GM12865 (cell line): ENCODE measurements at regions not wholly inside any gene's neighbourhood (a gene's known extent, or its start where the extent isn't known, plus 50 kb on each side); places are given as distances from the start of the nearest gene placed in this dataset.

Experiments
- DNase-seq: peaks from one replicate; pipeline ENCODE4 v3.0.0; 2010; ENCODE audit warnings: low read depth
- H3K4me3 ChIP-seq: 2 replicates; pipeline ENCODE4 v1.5.1; 2011; ENCODE audit warnings: mild to moderate bottlenecking, low read depth, low read length, control low read depth
- CTCF ChIP-seq: IDR thresholded peaks from 2 replicates; pipeline ENCODE4 v1.5.1; 2011; ENCODE audit warnings: low read length, control low read depth, low read depth, inconsistent platforms; ENCODE audit not compliant: insufficient read depth; ENCODE audit errors: missing control alignments

GRCh38 chr6:53201270-53201669, 52.6 kb upstream of the GCM1 start:
- TF ChIP-seq CTCF, result no peak
- no peak overlapping the region for H3K4me3 ChIP-seq
- DNase-seq, result peak; percentile 9

- TF ChIP-seq CTCF, result no peak
- no peak overlapping the region for H3K4me3 ChIP-seq
- DNase-seq, result no peak
Measured at GRCh38 chr6:53199765-53200164, 51.1 kb upstream of the GCM1 start.

GRCh38 chr6:53199156-53199555, 50.5 kb upstream of the GCM1 start:
- no peak for TF ChIP-seq CTCF
- DNase-seq, result peak; percentile 68
- no peak overlapping the region for H3K4me3 ChIP-seq
